ENCODE measurements at regions not wholly inside any gene's neighbourhood (a gene's known extent, or its start where the extent isn't known, plus 50 kb on each side); places are given as distances from the start of the nearest gene placed in this dataset.

- TF ChIP-seq CTCF (IDR thresholded peaks at IDR 0.05) (no peak), EZH2 (IDR thresholded peaks at IDR 0.05; ENCODE audit: borderline replicate concordance, insufficient read depth, low read depth, low read length, poor library complexity, severe bottlenecking) (no peak)
Measured at GRCh38 chr3:4140921-4141320, 162.2 kb upstream of the SETMAR start.

All from B cell (primary cell).